Ishikawa (cell line): ENCODE measurements at regions not wholly inside any gene's neighbourhood (a gene's known extent, or its start where the extent isn't known, plus 50 kb on each side); places are given as distances from the start of the nearest gene placed in this dataset.

Experiments
- CEBPB ChIP-seq: IDR thresholded peaks from 2 replicates; pipeline ENCODE4 v1.6.1; 2012
- CREB1 ChIP-seq: IDR thresholded peaks from 2 replicates; pipeline ENCODE4 v1.6.1; 2012; ENCODE audit warnings: low read depth
- EGR1 ChIP-seq: IDR thresholded peaks from 2 replicates; pipeline ENCODE4 v1.6.1; 2012
- EP300 ChIP-seq: IDR thresholded peaks from 2 replicates; pipeline ENCODE4 v1.6.1; 2012; ENCODE audit warnings: borderline replicate concordance
- TAF1 ChIP-seq: IDR thresholded peaks from 2 replicates; pipeline ENCODE4 v1.6.1; 2012; ENCODE audit warnings: low read depth, mild to moderate bottlenecking
- TEAD4 ChIP-seq: IDR thresholded peaks from 2 replicates; pipeline ENCODE4 v1.6.1; 2012
- YY1 ChIP-seq: IDR thresholded peaks from 2 replicates; pipeline ENCODE4 v1.6.1; 2012; ENCODE audit warnings: low read depth
- TF ChIP-seq, protein P1 (sequence below): IDR thresholded peaks from 2 replicates; pipeline ENCODE4 v1.6.1; 2012

- TF ChIP-seq TEAD4 (no peak), CEBPB (no peak), CREB1 (no peak), EP300 (no peak), TAF1 (no peak), YY1 (no peak), EGR1 (no peak)
- TF ChIP-seq, protein P1, sequence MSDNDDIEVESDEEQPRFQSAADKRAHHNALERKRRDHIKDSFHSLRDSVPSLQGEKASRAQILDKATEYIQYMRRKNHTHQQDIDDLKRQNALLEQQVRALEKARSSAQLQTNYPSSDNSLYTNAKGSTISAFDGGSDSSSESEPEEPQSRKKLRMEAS: no peak
Observed at GRCh38 chr2:220858101-220858500, 714.0 kb downstream of the EPHA4 start.
